ENCODE measurements at regions not wholly inside any gene's neighbourhood (a gene's known extent, or its start where the extent isn't known, plus 50 kb on each side); places are given as distances from the start of the nearest gene placed in this dataset.

DNA sequence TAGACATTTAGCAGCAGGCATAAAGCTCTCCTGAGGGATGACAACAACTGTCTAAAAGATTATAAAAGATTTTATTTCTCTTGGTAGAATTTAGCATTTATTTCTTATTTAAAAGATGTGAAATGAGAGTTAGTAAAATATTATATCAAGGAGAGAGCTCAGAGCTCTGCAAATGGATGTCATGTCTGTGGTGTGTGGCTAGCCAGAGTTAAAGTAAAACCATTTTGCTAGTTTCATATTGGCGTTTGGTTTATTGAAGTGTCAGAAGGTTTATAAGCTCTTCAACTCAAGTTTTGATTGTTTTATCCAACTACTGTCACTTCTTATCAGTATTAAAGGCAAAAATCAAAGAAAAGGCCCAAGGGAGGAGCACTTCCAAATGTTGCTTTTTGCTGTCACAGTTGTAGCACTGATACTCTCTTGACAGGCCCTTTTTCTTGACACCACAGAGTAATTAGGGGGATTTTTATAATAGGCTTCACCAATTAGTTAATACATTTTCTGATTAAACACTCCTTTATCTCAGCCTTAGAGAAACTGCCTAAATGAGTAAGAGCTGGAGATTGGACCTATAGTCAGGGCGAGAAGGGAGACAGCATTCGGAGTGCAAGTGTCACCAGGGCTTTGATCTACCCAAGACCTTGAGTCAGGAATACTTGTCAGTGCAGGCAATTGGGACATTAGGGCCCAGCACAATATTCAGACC lies 233.9 kb downstream of the PTBP2 start:
- intact Hi-C loops (cut with DNase I): no loop called here

DNA sequence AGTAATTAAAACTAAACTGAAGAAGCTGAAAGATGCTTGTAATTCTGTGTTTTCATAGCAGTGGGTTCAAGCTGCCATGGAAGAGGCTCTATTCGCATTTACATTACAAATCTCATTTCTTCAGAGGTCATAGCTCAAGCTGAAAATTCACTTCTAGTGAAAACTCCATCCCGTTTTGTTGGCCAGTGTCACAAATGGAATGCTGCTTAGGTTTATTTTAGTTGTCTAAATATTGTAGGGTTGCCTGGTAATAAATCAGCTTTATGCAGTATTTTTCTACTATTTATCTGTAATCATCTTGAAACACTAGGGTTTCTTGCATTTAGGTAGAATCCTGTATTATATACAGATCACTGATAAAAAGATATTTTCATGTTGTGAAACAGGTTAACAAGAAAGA lies 240.6 kb downstream of the PTBP2 start:
- intact Hi-C loops (cut with DNase I): loop anchor here in 1 of 2 donors (10.0 kb wide), 1 partner anchor 1093 kb away; no protein-coding TSS in a partner anchor
- no peak for DNase-seq (ENCODE audit: low spot score)

More for the DNA sequence above, 233.9 kb downstream of the PTBP2 start:
- no peak for DNase-seq (ENCODE audit: low spot score)

DNA sequence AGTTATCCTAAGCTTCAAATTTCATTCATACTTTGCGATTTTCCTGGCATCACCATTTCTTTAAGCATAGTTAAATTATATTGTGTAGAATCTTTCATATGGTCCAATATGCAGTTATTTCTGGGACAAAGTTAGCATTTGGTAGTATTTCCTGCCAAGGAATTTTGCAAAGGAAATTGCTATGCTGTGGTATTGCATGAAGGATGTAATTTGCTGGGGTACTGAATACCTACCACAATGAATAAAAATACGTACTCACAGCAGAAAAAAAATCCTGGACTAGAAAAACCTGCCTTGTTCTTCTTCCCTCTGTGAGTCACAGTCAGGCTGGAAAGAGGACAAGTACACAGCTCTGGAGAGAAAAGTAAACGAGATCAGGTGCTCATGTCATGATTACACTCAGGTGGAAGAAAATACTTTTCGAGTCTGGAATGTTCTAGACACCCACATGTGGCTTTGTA lies 241.2 kb downstream of the PTBP2 start:
- intact Hi-C loops (cut with DNase I): loop anchor here in 1 of 2 donors (10.0 kb wide), 1 partner anchor 1092 kb away; no protein-coding TSS in a partner anchor

DNA sequence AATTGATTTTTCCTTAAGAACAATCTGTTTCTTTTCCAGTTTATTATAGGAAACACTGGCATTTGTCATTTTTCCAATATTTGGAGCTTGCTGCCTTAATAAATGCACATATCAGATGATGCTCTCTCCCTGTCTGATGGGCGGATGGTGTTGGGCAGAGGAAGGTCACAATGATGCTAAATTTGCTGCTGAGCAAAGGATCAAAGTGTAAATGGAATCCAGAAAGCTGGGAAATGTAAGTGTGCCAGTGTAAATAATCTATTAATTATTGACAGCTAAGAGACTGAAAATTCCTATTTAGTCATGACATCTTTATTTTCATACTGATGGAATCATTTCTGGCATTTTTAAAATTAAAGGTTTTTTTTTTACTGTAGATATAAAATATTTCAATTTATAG lies 243.2 kb downstream of the PTBP2 start:
- intact Hi-C loops (cut with DNase I): loop anchor here in 1 of 2 donors (10.0 kb wide), 1 partner anchor 1090 kb away; no protein-coding TSS in a partner anchor
- no peak for DNase-seq (ENCODE audit: low spot score)

More for the DNA sequence above, 241.2 kb downstream of the PTBP2 start:
- DNase-seq (ENCODE audit: low spot score): no peak

GRCh38 chr1:96966536-96967138 lies 245.1 kb downstream of the PTBP2 start:
- intact Hi-C loops (cut with DNase I): loop anchor here in 1 of 2 donors (10.0 kb wide), 1 partner anchor 1088 kb away; no protein-coding TSS in a partner anchor
- peak; percentile 86 for DNase-seq (ENCODE audit: low spot score)

DNA sequence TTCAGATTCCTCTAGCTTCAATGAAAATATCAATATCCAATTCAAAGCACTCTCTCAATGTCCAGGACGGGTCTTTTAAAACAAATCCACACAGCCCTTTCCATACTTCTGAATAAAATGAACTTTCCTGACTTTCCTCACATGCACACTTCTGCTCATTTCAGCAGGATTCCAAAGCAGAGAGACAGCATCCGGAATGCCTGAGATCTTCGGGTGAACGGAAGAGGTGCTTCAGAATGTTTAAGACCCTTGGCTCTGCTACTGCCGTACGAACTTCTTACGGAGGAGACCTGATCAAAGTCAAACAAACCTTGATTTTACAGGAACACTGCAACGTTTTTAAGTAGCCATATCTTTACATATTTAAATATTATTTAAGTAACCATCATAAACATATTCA lies 245.7 kb downstream of the PTBP2 start:
- no peak for DNase-seq (ENCODE audit: low spot score)
- intact Hi-C loops (cut with DNase I): loop anchor here in 1 of 2 donors (10.0 kb wide), 1 partner anchor 1087 kb away; no protein-coding TSS in a partner anchor

DNA sequence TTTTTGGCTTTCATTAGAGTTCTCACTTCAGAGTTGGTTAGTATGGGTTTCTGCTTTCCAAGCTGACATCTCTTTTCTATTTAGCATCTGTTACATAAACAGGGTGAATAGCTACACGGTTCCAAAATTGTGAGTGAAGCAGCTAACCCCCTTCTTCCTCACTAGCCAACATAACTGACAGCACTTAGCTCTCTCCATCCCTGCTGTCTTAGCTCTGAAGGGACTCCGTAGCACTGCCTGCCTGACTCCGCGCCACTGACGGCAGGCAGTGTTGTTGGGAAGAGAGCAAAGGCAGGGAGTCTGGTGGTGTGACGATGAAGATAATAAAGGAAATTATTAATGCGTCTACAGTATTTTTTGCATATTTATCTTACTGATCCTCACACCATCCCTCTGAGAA lies 247.0 kb downstream of the PTBP2 start:
- intact Hi-C loops (cut with DNase I): loop anchor here in 1 of 2 donors (10.0 kb wide), 1 partner anchor 1086 kb away; no protein-coding TSS in a partner anchor
- DNase-seq (ENCODE audit: low spot score): no peak

- intact Hi-C loops (cut with DNase I): loop anchor here in 1 of 2 donors (10.0 kb wide), 1 partner anchor 1086 kb away; no protein-coding TSS in a partner anchor
- no peak for DNase-seq (ENCODE audit: low spot score)
Observed at GRCh38 chr1:96968983-96969382, 247.4 kb downstream of the PTBP2 start.

DNA sequence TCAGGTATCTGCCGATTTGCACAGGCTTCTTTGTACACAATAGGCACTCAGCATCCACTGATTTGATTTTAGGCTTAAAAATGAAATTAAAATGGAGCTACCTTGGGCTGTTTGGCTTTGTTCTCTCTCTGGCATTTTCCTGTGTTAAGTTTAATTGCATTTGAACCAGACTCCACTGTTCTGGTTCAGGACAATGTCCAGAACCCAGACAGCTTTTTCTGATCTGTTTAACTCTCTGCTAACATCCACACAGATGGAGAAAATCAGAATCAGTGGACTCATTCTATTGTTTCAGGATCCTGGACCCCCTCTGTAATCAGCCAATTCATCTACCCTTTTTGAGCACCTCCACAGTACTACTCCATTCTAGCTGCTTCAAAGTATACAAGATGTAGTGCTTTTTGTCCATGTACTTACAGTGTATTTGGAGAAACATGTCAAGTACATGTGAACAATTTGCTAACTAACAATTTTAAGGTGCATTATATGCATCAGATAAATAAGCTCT lies 248.1 kb downstream of the PTBP2 start:
- intact Hi-C loops (cut with DNase I): loop anchor here in 1 of 2 donors (10.0 kb wide), 1 partner anchor 1085 kb away; no protein-coding TSS in a partner anchor
- DNase-seq (ENCODE audit: low spot score): no peak

DNA sequence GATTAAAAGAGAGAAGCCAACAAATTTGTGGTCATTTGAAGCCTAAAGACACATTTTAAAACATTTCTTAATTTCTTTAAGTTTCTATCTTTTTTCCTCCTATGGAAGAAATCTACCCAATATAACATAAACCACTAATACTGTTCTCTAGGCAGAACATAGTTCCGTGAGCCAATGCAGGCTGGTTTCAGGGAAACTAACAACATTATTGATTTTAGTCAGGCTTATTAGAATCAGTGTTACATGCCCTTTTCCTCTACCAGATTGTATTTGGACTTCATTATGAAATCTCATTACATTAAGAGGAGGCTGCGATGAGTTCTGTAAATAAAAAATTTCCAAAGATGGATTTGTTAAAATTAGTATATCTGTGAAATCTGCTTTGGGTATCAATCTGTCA lies 249.9 kb downstream of the PTBP2 start:
- intact Hi-C loops (cut with DNase I): no loop called here
- no peak for DNase-seq (ENCODE audit: low spot score)

GRCh38 chr1:96971849-96972602 lies 250.4 kb downstream of the PTBP2 start:
- intact Hi-C loops (cut with DNase I): no loop called here
- no peak for DNase-seq (ENCODE audit: low spot score)

DNA sequence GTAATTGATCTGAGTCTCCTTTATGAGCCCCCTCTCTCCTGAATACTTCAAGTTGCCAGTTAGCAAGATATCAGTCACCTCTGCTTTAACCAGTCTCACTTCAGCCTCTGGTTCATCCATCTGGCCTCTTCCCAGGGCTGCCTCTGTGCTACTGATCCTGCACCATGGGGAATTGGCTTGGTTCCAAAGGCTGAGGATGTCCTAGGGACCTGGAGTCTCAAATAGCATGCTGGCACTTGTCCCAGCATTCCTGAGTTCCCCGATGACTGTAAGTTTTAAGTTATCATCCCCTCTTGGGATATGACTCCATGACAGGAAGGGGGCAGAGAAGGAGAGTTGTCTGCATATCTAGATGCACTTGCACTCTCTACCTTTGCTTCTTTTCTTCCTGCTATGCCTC lies 252.0 kb downstream of the PTBP2 start:
- no peak for DNase-seq (ENCODE audit: low spot score)
- intact Hi-C loops (cut with DNase I): no loop called here

DNA sequence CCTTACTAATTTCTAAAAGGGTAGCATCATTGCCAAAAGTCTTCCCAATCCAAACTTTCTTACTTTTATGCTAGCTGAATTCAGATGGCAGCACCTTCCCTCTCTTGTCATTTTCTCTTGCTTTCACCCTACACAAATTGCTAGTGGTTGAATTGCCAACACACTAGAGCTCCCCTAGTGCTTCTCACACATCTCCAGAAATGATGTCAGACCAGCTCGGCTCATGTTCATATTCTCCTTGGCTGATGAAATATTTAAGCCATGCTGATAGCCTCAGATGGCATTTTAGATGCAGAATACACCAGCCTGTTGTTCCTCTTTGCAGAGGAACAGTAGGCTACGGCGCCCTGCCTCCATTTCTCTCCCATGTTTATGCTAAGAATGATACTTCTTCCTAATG lies 256.9 kb downstream of the PTBP2 start:
- DNase-seq (ENCODE audit: low spot score): no peak
- intact Hi-C loops (cut with DNase I): no loop called here

GRCh38 chr1:96978901-96979300 lies 257.3 kb downstream of the PTBP2 start:
- DNase-seq (ENCODE audit: low spot score): no peak
- intact Hi-C loops (cut with DNase I): no loop called here

GRCh38 chr1:96979304-96980268 lies 258.0 kb downstream of the PTBP2 start:
- intact Hi-C loops (cut with DNase I): no loop called here

DNA sequence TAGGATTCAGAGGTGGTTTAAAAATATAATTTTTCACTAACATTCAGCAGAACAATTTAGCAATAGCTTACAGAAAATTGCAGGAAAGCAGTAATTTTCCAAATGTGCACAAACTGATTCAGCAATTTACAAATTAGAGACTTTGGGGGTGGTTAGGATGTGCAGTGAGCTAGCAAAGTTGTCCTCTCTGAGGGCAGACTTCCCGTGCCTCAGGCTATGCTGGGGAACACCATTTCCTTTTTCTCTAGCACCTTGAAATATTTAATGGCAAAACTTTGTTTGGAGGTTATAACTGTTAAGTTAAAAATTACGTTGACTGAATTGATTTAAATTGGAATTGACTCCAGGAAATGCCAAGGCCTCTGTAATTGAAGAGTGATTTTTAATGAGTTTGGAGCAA lies 258.9 kb downstream of the PTBP2 start:
- intact Hi-C loops (cut with DNase I): no loop called here
- DNase-seq (ENCODE audit: low spot score): no peak

More at GRCh38 chr1:96979304-96980268, 258.0 kb downstream of the PTBP2 start:
- DNase-seq (ENCODE audit: low spot score): no peak

DNA sequence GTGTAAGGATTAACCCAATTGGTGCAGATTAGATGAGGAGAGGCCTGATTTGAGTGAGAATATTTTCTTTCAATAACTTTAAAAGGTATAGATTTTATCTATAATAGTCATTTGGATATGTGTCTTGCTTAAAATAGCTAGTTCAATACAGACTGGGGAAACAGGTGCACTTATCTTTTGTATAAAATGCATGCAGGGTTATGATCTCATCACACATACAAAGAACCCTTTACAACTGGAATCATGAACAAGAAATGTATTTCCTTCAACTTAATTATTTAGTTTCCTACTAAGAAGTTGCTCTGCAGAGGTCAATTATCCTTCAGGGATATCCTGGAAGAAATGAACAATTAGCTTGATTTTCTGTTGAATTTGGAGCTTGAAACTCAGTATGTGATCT lies 259.6 kb downstream of the PTBP2 start:
- DNase-seq (ENCODE audit: low spot score): no peak
- intact Hi-C loops (cut with DNase I): no loop called here

- DNase-seq (ENCODE audit: low spot score): no peak
- intact Hi-C loops (cut with DNase I): no loop called here
Observed at GRCh38 chr1:96982118-96982517, 260.5 kb downstream of the PTBP2 start.
